H1 (cell line): ENCODE measurements at regions not wholly inside any gene's neighbourhood (a gene's known extent, or its start where the extent isn't known, plus 50 kb on each side); places are given as distances from the start of the nearest gene placed in this dataset.

Experiments
- CHD1 ChIP-seq: IDR thresholded peaks from 2 replicates; pipeline ENCODE4 v1.6.1; 2012; ENCODE audit warnings: low read depth, low read length, improper control_type of control experiment
- CHD7 ChIP-seq: fragments of 300-600 bp; sonication (generic); IDR thresholded peaks from 2 replicates; pipeline ENCODE4 v1.7.1; 2012; ENCODE audit warnings: low read length, moderate library complexity, mild to moderate bottlenecking, inconsistent platforms; ENCODE audit not compliant: insufficient replicate concordance
- KDM5A ChIP-seq: fragments of 200-600 bp; IDR thresholded peaks from 2 replicates; pipeline ENCODE4 v1.7.1; 2012; ENCODE audit warnings: mild to moderate bottlenecking, low read length, inconsistent platforms, mixed read lengths
- NRF1 ChIP-seq: IDR thresholded peaks from 2 replicates; pipeline ENCODE4 v1.6.1; 2011; ENCODE audit warnings: mild to moderate bottlenecking, low read depth, low read length, improper control_type of control experiment
- POLR2A ChIP-seq, 2 experiments: IDR thresholded peaks; 1 replicate in 1 of 2; 2 replicates in 1 of 2; pipeline ENCODE4 v1.6.1; 2011; ENCODE audit warnings: low read depth in 2 of 2, low read length in 2 of 2, mild to moderate bottlenecking in 2 of 2; ENCODE audit errors: control extremely low read depth in 1 of 2
- RFX5 ChIP-seq: IDR thresholded peaks from 2 replicates; pipeline ENCODE4 v1.6.1; 2011; ENCODE audit warnings: low read depth, low read length, improper control_type of control experiment, borderline replicate concordance
- SP2 ChIP-seq: IDR thresholded peaks from 2 replicates; pipeline ENCODE4 v1.6.1; 2012; ENCODE audit warnings: mild to moderate bottlenecking, low read length, inconsistent platforms
- SUZ12 ChIP-seq: fragments of 200-600 bp; sonication (generic); IDR thresholded peaks from 2 replicates; pipeline ENCODE4 v1.6.1; 2012; ENCODE audit warnings: mild to moderate bottlenecking, inconsistent platforms, low read length, moderate library complexity, mixed read lengths

GRCh38 chr7:118644346-118644745 is 419.8 kb downstream of the ANKRD7 start (continued):
- TF ChIP-seq CHD7 (no peak), KDM5A (no peak), POLR2A (IDR thresholded peaks at IDR 0.05; ENCODE audit: control extremely low read depth in 1 of 2, low read depth in 2 of 2, low read length in 2 of 2) (no peak), CHD1 (no peak), NRF1 (no peak), SP2 (no peak), SUZ12 (no peak), RFX5 (no peak)
